Adrenal gland (tissue), 9 donors: ENCODE measurements at regions not wholly inside any gene's neighbourhood (a gene's known extent, or its start where the extent isn't known, plus 50 kb on each side); places are given as distances from the start of the nearest gene placed in this dataset.

Experiments
- DNase-seq, 7 donors: peaks; one replicate each; pipeline ENCODE4 v3.0.0-alpha.2; 2019 to 2020
- H3K27ac ChIP-seq, 5 donors: fragments of 200-600 bp; sonication (generic) in 4 of 5; 1 replicate in 3 of 5; 2 replicates in 2 of 5; pipeline versions ENCODE4 v1.5.1 to v1.8.0; 2016 to 2020; ENCODE audit warnings: mild to moderate bottlenecking in 1 of 5
- H3K27me3 ChIP-seq: fragments of 200-600 bp; 2 replicates; pipeline ENCODE4 v1.8.0; 2021
- H3K36me3 ChIP-seq, 2 donors: fragments of 200-600 bp; replicated peaks in 1 of 2; 1 replicate in 1 of 2; 2 replicates in 1 of 2; pipeline versions ENCODE4 v1.5.1 to v1.8.0; 2018 to 2022
- H3K4me1 ChIP-seq, 2 donors: fragments of 200-600 bp; replicated peaks in 1 of 2; 1 replicate in 1 of 2; 2 replicates in 1 of 2; pipeline versions ENCODE4 v1.5.1 to v1.8.0; 2018 to 2021
- H3K4me3 ChIP-seq, 4 donors: fragments of 200-600 bp; sonication (generic) in 3 of 4; one replicate each; pipeline ENCODE4 v1.5.1; 2016 to 2018
- H3K9me3 ChIP-seq, 3 donors: fragments of 200-600 bp; sonication (generic) in 1 of 3; replicated peaks in 1 of 3; 1 replicate in 2 of 3; 2 replicates in 1 of 3; pipeline versions ENCODE4 v1.5.1 to v1.8.0; 2016 to 2021
- CTCF ChIP-seq, 6 experiments: fragments of 450-650 bp in 4 of 6; fragments of 200-600 bp in 2 of 6; sonication (generic) in 1 of 6; IDR thresholded peaks; 1 replicate in 5 of 6; 2 replicates in 1 of 6; pipeline versions ENCODE4 v1.5.1 to v1.8.0; 2016 to 2021; ENCODE audit warnings: antibody characterized with exemption in 6 of 6, mild to moderate bottlenecking in 2 of 6, moderate library complexity in 1 of 6
- POLR2A ChIP-seq, 2 donors: fragments of 450-650 bp; IDR thresholded peaks; one replicate each; pipeline ENCODE4 v1.6.1; 2017; ENCODE audit warnings: antibody characterized with exemption in 2 of 2, mild to moderate bottlenecking in 2 of 2, moderate library complexity in 1 of 2
- WGBS, 4 donors: extraction: QIAGEN DNeasy Blood & Tissue Kit in 2 of 4; methylation state at CpG; one replicate each; pipeline versions ENCODE4 v1.1.5 to v1.1.7; 2013 to 2017; 5-methylcytosine and 5-hydroxymethylcytosine counted together
- intact Hi-C, 2 donors: fragments of 100-400 bp; cut with DNase I; formaldehyde crosslinking; loops; one replicate each; pipeline versions ENCODE4 v1.14.1 to v1.15.0; 2022 to 2023
- donor health status: healthy with polysubstance abuse.
- donor health status: Bipolar disorder and iron deficiency.
- donor health status: DM: yes; HTN: yes; CAD: no.
- donor health status: DM: no; HTN: no; CAD: no.
- donor health status: DM: no; HTN: no; CAD: no.

- no peaks in the 10 kb centered on the region for H3K9me3 ChIP-seq
- H3K27ac ChIP-seq = no peak overlapping the region
- no peak for TF ChIP-seq CTCF (IDR thresholded peaks at IDR 0.05)
- TF ChIP-seq POLR2A (IDR thresholded peaks at IDR 0.05) = no peak
- no peaks in the 10 kb centered on the region for H3K36me3 ChIP-seq
- 90 to 93% (median 91%) methylated on average over 3 of the region's 3 CpGs for WGBS, 4 donors
- H3K27me3 ChIP-seq = no peaks in the 10 kb centered on the region
- no peak overlapping the region for H3K4me3 ChIP-seq
- intact Hi-C loops = no loop called here
- no peak for DNase-seq
- no peaks in the 10 kb centered on the region for H3K4me1 ChIP-seq
Measured at GRCh38 chr2:15066138-15066537, 433.6 kb downstream of the LRATD1 start.

- no peaks in the 10 kb centered on the region for H3K36me3 ChIP-seq
- H3K4me1 ChIP-seq = no peaks in the 10 kb centered on the region
- H3K27ac ChIP-seq = no peak overlapping the region
- WGBS, 4 donors = 52 to 60% (median 58%) methylated on average over 5 of the region's 5 CpGs
- no peaks in the 10 kb centered on the region for H3K27me3 ChIP-seq
- H3K9me3 ChIP-seq = no peaks in the 10 kb centered on the region
- no peak overlapping the region for H3K4me3 ChIP-seq
- TF ChIP-seq CTCF (IDR thresholded peaks at IDR 0.05) = no peak
- TF ChIP-seq POLR2A (IDR thresholded peaks at IDR 0.05) = no peak
- DNase-seq = no peak
- intact Hi-C loops = no loop called here
Measured at GRCh38 chr2:15069149-15069548, 436.6 kb downstream of the LRATD1 start.

- no peak overlapping the region for H3K27ac ChIP-seq
- no peak for TF ChIP-seq CTCF (IDR thresholded peaks at IDR 0.05)
- no peak for TF ChIP-seq POLR2A (IDR thresholded peaks at IDR 0.05)
- no peaks in the 10 kb centered on the region for H3K27me3 ChIP-seq
- H3K4me1 ChIP-seq = no peaks in the 10 kb centered on the region
- H3K36me3 ChIP-seq = no peaks in the 10 kb centered on the region
- intact Hi-C loops = no loop called here
- H3K4me3 ChIP-seq = no peak overlapping the region
- WGBS, 4 donors = 85 to 89% (median 86%) methylated on average over 6 of the region's 6 CpGs
- no peaks in the 10 kb centered on the region for H3K9me3 ChIP-seq
- DNase-seq = no peak
Measured at GRCh38 chr2:15072836-15073235, 440.3 kb downstream of the LRATD1 start.

- Histone ChIP-seq H3K4me1 (no peaks in the 10 kb centered on the region), H3K27ac (no peak overlapping the region), H3K4me3 (no peak overlapping the region), H3K27me3 (no peaks in the 10 kb centered on the region), H3K36me3 (no peaks in the 10 kb centered on the region), H3K9me3 (no peaks in the 10 kb centered on the region)
- WGBS, 4 donors = 62 to 74% (median 65%) methylated on average over 3 of the region's 3 CpGs
- intact Hi-C loops = no loop called here
- DNase-seq = no peak
- no peak for TF ChIP-seq POLR2A (IDR thresholded peaks at IDR 0.05)
- no peak for TF ChIP-seq CTCF (IDR thresholded peaks at IDR 0.05)
Measured at GRCh38 chr2:15073664-15074063, 441.1 kb downstream of the LRATD1 start.
